LNCAP (cell line): ENCODE measurements at regions not wholly inside any gene's neighbourhood (a gene's known extent, or its start where the extent isn't known, plus 50 kb on each side); places are given as distances from the start of the nearest gene placed in this dataset.

Experiments
- TF ChIP-seq, protein P1 (sequence below): fragments of 450-650 bp; IDR thresholded peaks from 2 replicates; pipeline ENCODE4 v1.5.1; 2017; ENCODE audit warnings: mild to moderate bottlenecking

DNA sequence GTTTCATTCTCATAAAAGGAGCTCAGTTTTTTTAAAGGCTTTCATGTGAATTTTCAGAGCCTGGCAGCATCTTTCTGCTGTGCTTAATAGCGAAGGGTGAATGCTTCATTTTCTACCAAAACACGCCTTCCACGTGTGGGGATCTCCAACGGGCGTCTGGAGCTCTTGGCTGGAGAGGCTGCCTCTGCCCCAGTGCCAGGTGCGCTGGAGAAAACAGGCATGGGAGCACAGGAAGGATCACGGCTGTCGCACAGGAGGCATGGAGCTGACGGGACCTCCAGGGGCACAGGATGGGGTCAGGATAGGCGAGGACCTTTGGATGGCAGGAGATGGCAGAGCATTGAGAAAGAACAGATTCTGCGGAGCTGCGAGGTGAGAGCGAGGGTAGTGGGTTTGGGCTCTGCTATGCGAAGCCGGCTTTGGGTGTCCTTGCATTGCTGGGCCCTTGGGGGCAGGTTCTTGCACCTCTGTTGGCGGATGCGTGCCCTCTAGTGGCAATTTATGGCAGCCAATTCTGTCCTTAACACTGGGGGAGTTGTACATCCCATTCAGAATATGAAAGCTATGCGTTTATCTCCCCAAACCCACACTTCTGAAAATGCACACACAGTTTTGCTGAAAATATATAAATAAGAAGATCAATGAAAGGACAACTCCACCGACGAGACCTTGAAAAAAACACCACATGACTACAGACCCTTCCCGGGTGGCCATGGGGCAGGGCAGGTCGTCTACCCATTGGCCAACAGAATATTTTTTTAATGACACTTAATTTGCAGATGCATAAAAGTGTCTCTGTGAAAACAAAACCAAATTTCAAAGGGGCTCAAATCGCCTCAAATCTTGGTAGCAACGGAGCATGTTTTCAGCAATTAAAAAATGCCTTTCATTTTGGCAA lies 90.4 kb upstream of the SLC35G4 start:
- TF ChIP-seq, protein P1, sequence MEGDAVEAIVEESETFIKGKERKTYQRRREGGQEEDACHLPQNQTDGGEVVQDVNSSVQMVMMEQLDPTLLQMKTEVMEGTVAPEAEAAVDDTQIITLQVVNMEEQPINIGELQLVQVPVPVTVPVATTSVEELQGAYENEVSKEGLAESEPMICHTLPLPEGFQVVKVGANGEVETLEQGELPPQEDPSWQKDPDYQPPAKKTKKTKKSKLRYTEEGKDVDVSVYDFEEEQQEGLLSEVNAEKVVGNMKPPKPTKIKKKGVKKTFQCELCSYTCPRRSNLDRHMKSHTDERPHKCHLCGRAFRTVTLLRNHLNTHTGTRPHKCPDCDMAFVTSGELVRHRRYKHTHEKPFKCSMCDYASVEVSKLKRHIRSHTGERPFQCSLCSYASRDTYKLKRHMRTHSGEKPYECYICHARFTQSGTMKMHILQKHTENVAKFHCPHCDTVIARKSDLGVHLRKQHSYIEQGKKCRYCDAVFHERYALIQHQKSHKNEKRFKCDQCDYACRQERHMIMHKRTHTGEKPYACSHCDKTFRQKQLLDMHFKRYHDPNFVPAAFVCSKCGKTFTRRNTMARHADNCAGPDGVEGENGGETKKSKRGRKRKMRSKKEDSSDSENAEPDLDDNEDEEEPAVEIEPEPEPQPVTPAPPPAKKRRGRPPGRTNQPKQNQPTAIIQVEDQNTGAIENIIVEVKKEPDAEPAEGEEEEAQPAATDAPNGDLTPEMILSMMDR, result peak; percentile 94

DNA sequence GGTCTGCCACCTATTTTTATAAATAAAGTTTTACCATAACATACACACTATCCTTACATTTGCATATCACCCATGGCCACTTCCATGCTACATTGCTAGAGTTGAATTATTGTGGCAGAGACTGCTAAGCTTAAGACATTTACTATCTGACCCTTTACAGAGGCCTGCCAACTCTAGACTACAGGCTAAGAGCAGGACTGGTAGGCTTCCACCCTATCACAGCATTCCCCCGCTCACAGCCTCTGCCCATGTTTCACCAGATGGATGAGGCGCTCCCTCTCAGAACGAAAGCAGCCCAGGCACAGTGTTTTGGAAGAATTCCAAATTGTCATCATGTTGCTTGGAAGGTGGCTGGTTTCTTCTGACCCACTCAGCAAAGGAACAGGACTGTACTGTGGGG lies 91.7 kb upstream of the SLC35G4 start:
- TF ChIP-seq, protein P1, result no peak

DNA sequence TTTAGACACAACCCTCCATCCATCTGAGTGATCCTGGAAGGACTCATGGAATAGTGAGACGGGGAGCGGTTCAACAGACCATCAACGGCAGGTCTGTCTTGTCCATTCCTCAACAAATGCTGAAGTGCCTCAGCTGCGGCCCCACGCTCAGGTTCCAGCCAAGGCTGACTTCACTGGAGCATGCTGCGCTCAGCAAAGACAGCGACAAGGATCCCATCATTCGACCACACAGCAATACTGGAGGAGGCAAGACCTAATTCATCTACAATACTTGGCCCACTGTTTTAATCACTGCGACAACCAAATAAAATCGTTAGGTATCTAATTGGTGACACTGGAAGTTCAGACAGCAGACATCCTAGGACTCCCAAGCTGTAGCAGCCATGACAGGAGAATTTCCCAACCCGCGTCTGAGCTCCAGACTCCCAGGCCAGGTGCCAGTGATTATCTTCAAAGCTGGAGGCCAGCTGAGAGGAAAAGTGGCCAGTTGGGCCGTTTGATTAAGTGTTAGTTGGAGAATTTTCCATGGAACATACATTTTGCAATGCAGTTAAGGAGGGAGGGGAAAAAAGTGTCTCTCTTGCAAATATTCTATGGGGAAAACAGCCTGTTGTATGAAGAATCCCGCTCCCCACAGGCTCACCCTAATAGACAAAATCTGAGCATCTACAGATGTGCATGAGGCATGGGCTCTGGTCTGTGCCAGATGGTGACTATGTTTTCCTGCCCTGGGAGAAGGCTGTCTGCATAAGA lies 92.5 kb upstream of the SLC35G4 start:
- TF ChIP-seq, protein P1, result no peak

DNA sequence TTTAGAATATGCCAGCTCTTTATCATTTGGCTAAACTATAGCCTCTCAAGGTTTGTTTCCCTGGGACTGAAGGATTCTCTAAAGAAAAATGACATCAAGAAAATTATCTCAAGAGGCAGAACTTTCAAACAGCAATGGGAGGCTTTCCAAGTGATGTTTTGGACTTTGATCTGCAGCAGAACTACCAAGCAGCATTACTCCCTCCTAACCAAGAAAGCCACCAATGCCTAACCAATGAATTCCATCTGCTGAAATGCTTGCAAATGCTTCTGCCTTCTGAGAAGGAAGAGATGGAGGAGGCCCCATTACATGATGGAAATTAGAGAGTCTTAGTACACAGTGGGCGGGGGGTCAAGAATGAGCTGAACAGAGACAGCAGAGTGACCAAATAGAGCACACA lies 95.1 kb upstream of the SLC35G4 start:
- TF ChIP-seq, protein P1, result no peak

DNA sequence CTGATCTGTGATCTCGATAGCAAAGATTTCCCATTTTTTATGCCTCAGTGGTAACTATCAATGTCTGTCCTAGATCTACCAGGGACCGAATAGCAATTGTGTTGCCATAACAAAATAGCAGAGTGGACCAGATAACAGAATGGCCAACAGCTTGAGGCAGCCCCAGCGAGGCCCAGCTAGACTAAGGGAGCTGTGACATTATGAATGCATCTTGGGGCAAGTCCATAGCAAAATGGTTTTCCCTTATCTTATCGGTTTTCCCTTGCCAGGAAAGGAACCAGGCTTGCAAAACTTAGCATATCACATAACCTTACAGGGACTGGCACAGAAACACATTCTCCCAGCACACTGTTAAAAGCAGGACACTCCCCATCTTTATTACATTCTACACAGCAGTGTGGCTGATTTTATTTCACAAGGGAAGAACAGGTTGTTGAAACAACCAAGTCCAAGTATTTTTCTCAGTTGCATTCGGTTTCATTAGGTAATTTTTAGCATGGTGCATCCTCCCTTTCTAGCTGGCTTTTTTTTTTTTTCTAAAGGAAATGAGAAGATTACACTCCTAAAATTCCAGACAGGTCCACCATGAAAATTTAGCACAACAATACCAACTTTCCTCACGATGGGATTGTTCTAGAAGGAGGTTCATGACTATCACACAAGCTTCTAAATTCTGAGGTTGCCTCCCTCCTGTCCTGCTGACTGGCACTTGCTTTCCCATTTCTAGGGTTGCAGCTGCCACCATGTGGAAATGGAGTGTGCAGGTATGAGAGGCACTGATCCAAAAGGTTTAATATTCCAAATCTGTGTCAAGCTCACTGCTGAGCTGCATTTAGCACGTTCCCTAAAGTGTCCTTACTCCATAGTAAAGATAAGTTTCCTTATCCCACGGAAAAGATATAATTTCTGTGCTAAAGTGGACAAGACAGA lies 97.0 kb upstream of the SLC35G4 start:
- TF ChIP-seq, protein P1, result peak; percentile 63

DNA sequence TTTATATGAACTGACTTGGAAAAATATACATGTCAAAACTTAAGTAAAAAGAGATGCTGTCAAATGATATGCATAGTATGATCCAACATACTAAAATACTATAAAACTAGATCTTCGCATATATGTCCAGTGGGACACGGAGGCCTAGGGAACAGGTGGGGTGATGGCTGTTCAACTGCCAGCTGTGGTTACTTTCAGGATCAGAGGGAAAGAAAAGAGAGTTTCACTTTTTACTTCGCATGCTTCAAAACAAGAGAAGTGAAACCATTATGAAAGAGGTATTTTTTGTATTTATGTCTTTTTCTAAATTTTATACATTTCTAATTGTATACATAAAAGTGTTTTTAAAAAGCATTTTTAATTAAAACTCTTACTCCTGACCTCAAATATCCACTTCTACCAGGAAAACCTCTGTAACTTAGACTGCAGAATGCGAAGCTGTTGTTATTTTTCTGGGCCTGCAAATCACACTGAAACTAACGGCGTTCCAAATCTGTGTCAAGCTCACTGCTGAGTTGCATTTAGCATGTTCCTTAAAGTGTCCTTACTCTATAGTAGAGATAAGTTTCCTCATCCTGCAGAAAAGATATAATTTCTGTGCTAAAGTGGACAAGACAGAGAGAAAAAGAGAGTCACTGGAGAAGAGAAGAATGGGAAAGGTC lies 97.8 kb upstream of the SLC35G4 start:
- TF ChIP-seq, protein P1, result no peak

DNA sequence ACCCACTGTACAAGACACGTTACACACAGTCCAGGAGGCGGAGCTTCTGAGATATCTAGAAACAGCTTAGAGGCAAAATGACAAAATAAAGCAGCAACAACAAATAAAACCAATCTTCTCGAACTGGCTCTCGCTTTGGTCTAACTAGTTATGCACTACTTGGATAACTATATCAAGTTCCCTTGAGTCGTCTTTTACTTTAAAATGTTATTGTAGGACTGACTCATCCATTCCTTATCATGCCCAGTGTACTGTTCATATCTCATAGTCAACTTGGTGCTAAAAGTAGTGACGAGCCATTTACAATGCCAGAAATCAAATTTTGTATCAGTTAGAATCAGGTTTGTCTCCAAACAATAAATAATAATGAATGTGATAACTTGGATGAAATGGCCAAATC lies 102.5 kb upstream of the SLC35G4 start:
- TF ChIP-seq, protein P1, result no peak
